Endothelial cell of umbilical vein (primary cell): ENCODE measurements at regions not wholly inside any gene's neighbourhood (a gene's known extent, or its start where the extent isn't known, plus 50 kb on each side); places are given as distances from the start of the nearest gene placed in this dataset.

Experiments
- BruUV-seq: library from RNA; stranded (reverse); fragments of 400-500 nt; replicated peaks from 2 replicates; lab custom pipeline; 2021; lab: Mats Ljungman, UMichigan
- CTCF ChIA-PET: fragments of 300-600, 350-600 bp; sonication (Branson Sonifier 250); formaldehyde crosslinking; loops from one replicate; lab custom pipeline; 2021; ENCODE audit warnings: antibody characterized with exemption, inconsistent platforms; lab: Charles Lee
- POLR2A ChIA-PET: fragments of 300-600, 350-600 bp; sonication (Branson Sonifier 250); formaldehyde crosslinking; loops from one replicate; lab custom pipeline; 2021; ENCODE audit warnings: antibody characterized with exemption, inconsistent platforms; lab: Charles Lee
- DNase-seq: peaks from one replicate; pipeline ENCODE4 v3.0.0-alpha.2; 2011; ENCODE audit warnings: low read depth, low spot score
- FAIRE-seq: peaks from 2 replicates; lab custom pipeline; 2011; peaks lifted over from hg19 to GRCh38; lab: Jason Lieb, UNC
- H2AFZ ChIP-seq: 2 replicates; pipeline ENCODE4 v1.6.0; 2012; ENCODE audit warnings: low read depth, low read length, control low read depth, inconsistent platforms
- H3K27ac ChIP-seq: 2 replicates; pipeline ENCODE4 v1.5.1; 2011; ENCODE audit warnings: low read depth, mild to moderate bottlenecking, control low read depth, low read length, moderate library complexity; ENCODE audit not compliant: insufficient read depth
- H3K27me3 ChIP-seq, 2 experiments: 2 replicates each; pipeline versions ENCODE4 v1.6.0 to v1.6.1; 2011; ENCODE audit warnings: low read length in 2 of 2, mixed read lengths in 1 of 2; ENCODE audit not compliant: control insufficient read depth in 2 of 2, insufficient read depth in 2 of 2
- H3K36me3 ChIP-seq, 2 experiments: 2 replicates in 1 of 2; 3 replicates in 1 of 2; pipeline ENCODE4 v1.5.1; 2011; ENCODE audit warnings: low read length in 2 of 2, mild to moderate bottlenecking in 1 of 2, moderate library complexity in 1 of 2; ENCODE audit not compliant: control insufficient read depth in 2 of 2, insufficient read depth in 2 of 2; ENCODE audit errors: extremely low read depth in 1 of 2
- H3K4me1 ChIP-seq: 3 replicates; pipeline ENCODE4 v1.5.1; 2011; ENCODE audit warnings: mild to moderate bottlenecking, low read length; ENCODE audit not compliant: control insufficient read depth, insufficient read depth; ENCODE audit errors: extremely low read depth
- H3K4me2 ChIP-seq: 2 replicates; pipeline ENCODE4 v1.6.1; 2011; ENCODE audit warnings: low read length, control low read depth, mixed read lengths; ENCODE audit not compliant: insufficient read depth
- H3K4me3 ChIP-seq, 3 experiments: fragments of 200-600 bp in 1 of 3; sonication (generic), shearing (Covaris generic) in 1 of 3; replicated peaks in 1 of 3; 2 replicates each; pipeline ENCODE4 v1.5.1; 2011 to 2016; ENCODE audit warnings: control low read depth in 3 of 3, low read length in 3 of 3, mild to moderate bottlenecking in 2 of 3, inconsistent platforms in 1 of 3, low read depth in 1 of 3, moderate library complexity in 1 of 3; ENCODE audit not compliant: insufficient read depth in 1 of 3
- H3K79me2 ChIP-seq: 2 replicates; pipeline ENCODE4 v1.6.0; 2012; ENCODE audit warnings: low read length, inconsistent platforms; ENCODE audit not compliant: control insufficient read depth, insufficient read depth
- H3K9ac ChIP-seq: replicated peaks from 2 replicates; pipeline ENCODE3; 2011; ENCODE audit warnings: low read length, control low read depth; ENCODE audit not compliant: insufficient read depth; ENCODE audit errors: extremely low read depth
- H3K9me1 ChIP-seq: replicated peaks from 3 replicates; pipeline ENCODE4 v1.6.0; 2011; ENCODE audit warnings: mild to moderate bottlenecking, low read length; ENCODE audit not compliant: control insufficient read depth, insufficient read depth; ENCODE audit errors: extremely low read depth
- H3K9me3 ChIP-seq: replicated peaks from 2 replicates; pipeline ENCODE4 v1.5.1; 2012; ENCODE audit warnings: low read length, inconsistent platforms; ENCODE audit not compliant: control insufficient read depth, insufficient read depth
- H4K20me1 ChIP-seq: replicated peaks from 2 replicates; pipeline ENCODE3; 2011; ENCODE audit warnings: mild to moderate bottlenecking, low read length; ENCODE audit not compliant: control insufficient read depth, insufficient read depth; ENCODE audit errors: extremely low read depth
- CTCF ChIP-seq, 2 donors: IDR thresholded peaks; 1 replicate in 1 of 2; 2 replicates in 1 of 2; pipeline ENCODE4 v1.5.1; 2011; ENCODE audit warnings: low read length in 2 of 2, mild to moderate bottlenecking in 2 of 2, moderate library complexity in 2 of 2, control low read depth in 1 of 2, inconsistent platforms in 1 of 2, low read depth in 1 of 2; ENCODE audit not compliant: insufficient read depth in 1 of 2; ENCODE audit errors: extremely low read depth in 1 of 2
- EZH2 ChIP-seq: IDR thresholded peaks from 2 replicates; pipeline ENCODE4 v1.6.1; 2012; ENCODE audit warnings: borderline replicate concordance, low read depth, mild to moderate bottlenecking, moderate library complexity, low read length, inconsistent platforms; ENCODE audit not compliant: severe bottlenecking
- FOS ChIP-seq: IDR thresholded peaks from 2 replicates; pipeline ENCODE4 v1.6.1; 2011; ENCODE audit warnings: mild to moderate bottlenecking, low read length, moderate library complexity, borderline replicate concordance; ENCODE audit not compliant: insufficient read depth
- GATA2 ChIP-seq: IDR thresholded peaks from 2 replicates; pipeline ENCODE4 v1.7.0; 2011; ENCODE audit warnings: low read depth, mild to moderate bottlenecking, moderate library complexity, mixed read lengths, low read length; ENCODE audit not compliant: insufficient read length, insufficient read depth
- JUN ChIP-seq: IDR thresholded peaks from 2 replicates; pipeline ENCODE4 v1.6.1; 2011; ENCODE audit warnings: borderline replicate concordance, low read depth; ENCODE audit not compliant: insufficient read length, insufficient read depth
- MAX ChIP-seq: IDR thresholded peaks from 2 replicates; pipeline ENCODE4 v1.6.1; 2011; ENCODE audit not compliant: insufficient read depth, insufficient read length
- MYC ChIP-seq: IDR thresholded peaks from one replicate; pipeline ENCODE4 v1.6.1; 2011; ENCODE audit warnings: mild to moderate bottlenecking, low read depth, low read length
- POLR2A ChIP-seq: IDR thresholded peaks from 2 replicates; pipeline ENCODE4 v1.6.1; 2012; ENCODE audit warnings: low read depth, mild to moderate bottlenecking, control low read depth, low read length
- POLR2AphosphoS5 ChIP-seq: IDR thresholded peaks from 2 replicates; pipeline ENCODE4 v1.6.1; 2012; ENCODE audit warnings: low read depth, mild to moderate bottlenecking, control low read depth, low read length, moderate library complexity; ENCODE audit not compliant: insufficient read depth
- dilution Hi-C: fragments of 300-500 bp; cut with MboI; formaldehyde crosslinking; loops from one replicate; pipeline ENCODE4 v1.15.0; 2019; ENCODE audit warnings: low sequenced_read_pairs; ENCODE audit not compliant: extremely low pct_ligation_motif_present
- intact Hi-C: fragments of 100-400 bp; cut with micrococcal nuclease; formaldehyde crosslinking; loops from one replicate; pipeline ENCODE4 v1.10.0; 2022

GRCh38 chr9:134533850-134534588 is 107.6 kb upstream of the COL5A1 start:
- H3K4me3 ChIP-seq: no peak overlapping the region
- no peaks in the 10 kb centered on the region for H3K36me3 ChIP-seq
- CTCF ChIA-PET: interaction anchor here (1.1 kb wide), 1 partner anchor 10 kb away, joined by 3 read pairs; no protein-coding TSS in a partner anchor
- H3K9me3 ChIP-seq: no peaks in the 10 kb centered on the region
- H3K79me2 ChIP-seq: no peaks in the 10 kb centered on the region
- no peaks in the 10 kb centered on the region for H4K20me1 ChIP-seq
- H3K9me1 ChIP-seq: no peaks in the 10 kb centered on the region
- no peaks in the 10 kb centered on the region for H3K4me1 ChIP-seq
- H3K27me3 ChIP-seq: peaks cover 0 to 11% of the 10 kb centered on the region in 2 experiments
- TF ChIP-seq JUN: no peak
- TF ChIP-seq CTCF (IDR thresholded peaks at IDR 0.05; ENCODE audit: extremely low read depth in 1 of 2, insufficient read depth in 1 of 2, low read depth in 1 of 2, low read length in 2 of 2): no peak
- no peak for TF ChIP-seq MYC
- TF ChIP-seq EZH2: no peak
- no peak for TF ChIP-seq GATA2
- no peak for TF ChIP-seq POLR2AphosphoS5
- TF ChIP-seq MAX: no peak
- TF ChIP-seq POLR2A: no peak
- TF ChIP-seq FOS: no peak
- H3K4me2 ChIP-seq: no peak overlapping the region
- no peak overlapping the region for H3K27ac ChIP-seq
- BruUV-seq: no TSS peak
- POLR2A ChIA-PET: no interaction called here
- no peak overlapping the region for H3K9ac ChIP-seq
- no peak for DNase-seq
- FAIRE-seq: no peak
- intact Hi-C loops (no loop called here), dilution Hi-C loops (no loop called here)
- H2AFZ ChIP-seq: no peak overlapping the region
